H1 (cell line): ENCODE measurements at regions not wholly inside any gene's neighbourhood (a gene's known extent, or its start where the extent isn't known, plus 50 kb on each side); places are given as distances from the start of the nearest gene placed in this dataset.

Experiments
- CTCF ChIP-seq, 3 experiments: IDR thresholded peaks; 1 replicate in 2 of 3; 2 replicates in 1 of 3; pipeline versions ENCODE4 v1.5.1 to v1.6.1; 2011; ENCODE audit warnings: low read length in 3 of 3, mild to moderate bottlenecking in 3 of 3, inconsistent platforms in 2 of 3, low read depth in 1 of 3, moderate library complexity in 1 of 3; ENCODE audit not compliant: insufficient read depth in 1 of 3; ENCODE audit errors: control extremely low read depth in 1 of 3
- EGR1 ChIP-seq: IDR thresholded peaks from 2 replicates; pipeline ENCODE4 v1.6.1; 2011; ENCODE audit warnings: low read depth, low read length, borderline replicate concordance
- KDM1A ChIP-seq: fragments of 200-600, 300-600 bp; sonication (generic); IDR thresholded peaks from 2 replicates; pipeline ENCODE4 v1.7.1; 2016; ENCODE audit warnings: mild to moderate bottlenecking, low read length, borderline replicate concordance
- POLR2A ChIP-seq, 2 experiments: IDR thresholded peaks; 1 replicate in 1 of 2; 2 replicates in 1 of 2; pipeline ENCODE4 v1.6.1; 2011; ENCODE audit warnings: low read depth in 2 of 2, low read length in 2 of 2, mild to moderate bottlenecking in 2 of 2; ENCODE audit errors: control extremely low read depth in 1 of 2
- TAF7 ChIP-seq: optimal IDR thresholded peaks from 2 replicates; pipeline ENCODE3; 2011; ENCODE audit warnings: low read depth, mild to moderate bottlenecking, inconsistent platforms, low read length, moderate library complexity, borderline replicate concordance

- TF ChIP-seq POLR2A (IDR thresholded peaks at IDR 0.05; ENCODE audit: control extremely low read depth in 1 of 2, low read depth in 2 of 2, low read length in 2 of 2) (no peak), CTCF (IDR thresholded peaks at IDR 0.05; ENCODE audit: control extremely low read depth in 1 of 3, insufficient read depth in 1 of 3, low read depth in 1 of 3, low read length in 3 of 3) (no peak), TAF7 (no peak), KDM1A (no peak), EGR1 (no peak)
Observed at GRCh38 chr1:29393451-29393826, 157.1 kb downstream of the PTPRU start.
